SK-N-SH (cell line): ENCODE measurements at regions not wholly inside any gene's neighbourhood (a gene's known extent, or its start where the extent isn't known, plus 50 kb on each side); places are given as distances from the start of the nearest gene placed in this dataset.

ENCODE experiments used
- CTCF ChIA-PET: fragments of 300-600, 350-600 bp; formaldehyde crosslinking; extraction: SDS; loops from one replicate; lab custom pipeline; 2021; lab: Yijun Ruan, JAX
- POLR2A ChIA-PET: fragments of 350-600 bp; sonication (Branson Sonifier 250); formaldehyde crosslinking; extraction: SDS; loops from one replicate; lab custom pipeline; 2020; ENCODE audit warnings: antibody characterized with exemption, inconsistent platforms; lab: Yijun Ruan, JAX
- DNase-seq: peaks from one replicate; pipeline ENCODE4 v3.0.0; 2012
- H2AFZ ChIP-seq: fragments of 200-600 bp; sonication (generic); 2 replicates; pipeline ENCODE4 v1.8.1; 2016; ENCODE audit warnings: antibody characterized with exemption, mild to moderate bottlenecking, low read depth
- H3F3A ChIP-seq: fragments of 200-600 bp; sonication (generic); replicated peaks from 2 replicates; pipeline ENCODE3; 2016; ENCODE audit warnings: antibody characterized with exemption, mild to moderate bottlenecking; ENCODE audit not compliant: insufficient read depth
- H3K27ac ChIP-seq, 2 experiments: fragments of 200-500 bp in 1 of 2; fragments of 200-600 bp in 1 of 2; sonication (Bioruptor generic) in 1 of 2; sonication (generic), shearing (Covaris generic) in 1 of 2; 2 replicates each; pipeline versions ENCODE4 v1.5.1 to v1.6.1; 2014 to 2016; ENCODE audit warnings: low read depth in 2 of 2, inconsistent platforms in 1 of 2, low read length in 1 of 2, mild to moderate bottlenecking in 1 of 2, mixed read lengths in 1 of 2
- H3K27me3 ChIP-seq: fragments of 200-600 bp; sonication (generic), shearing (Covaris generic); 2 replicates; pipeline ENCODE4 v1.6.1; 2016; ENCODE audit warnings: mixed run types; ENCODE audit not compliant: insufficient read depth
- H3K36me3 ChIP-seq, 2 experiments: fragments of 200-500 bp in 1 of 2; fragments of 200-600 bp in 1 of 2; sonication (Bioruptor generic) in 1 of 2; sonication (generic) in 1 of 2; replicated peaks in 1 of 2; 2 replicates each; pipeline versions ENCODE3 to v1.5.1; 2014 to 2016; ENCODE audit warnings: low read length in 1 of 2, mild to moderate bottlenecking in 1 of 2; ENCODE audit not compliant: insufficient read depth in 2 of 2, control insufficient read depth in 1 of 2
- H3K4me1 ChIP-seq, 2 experiments: fragments of 200-500 bp in 1 of 2; fragments of 200-600 bp in 1 of 2; sonication (Bioruptor generic) in 1 of 2; sonication (generic), shearing (Covaris generic) in 1 of 2; 2 replicates each; pipeline versions ENCODE4 v1.5.1 to v1.6.1; 2014 to 2016; ENCODE audit warnings: low read depth in 1 of 2, low read length in 1 of 2, mixed run types in 1 of 2; ENCODE audit not compliant: insufficient read depth in 2 of 2, control insufficient read depth in 1 of 2
- H3K4me2 ChIP-seq: fragments of 200-600 bp; sonication (generic), shearing (Covaris generic); 2 replicates; pipeline ENCODE4 v1.6.1; 2017; ENCODE audit warnings: mixed run types
- H3K4me3 ChIP-seq, 2 experiments: fragments of 200-500 bp in 1 of 2; fragments of 200-600 bp in 1 of 2; sonication (Bioruptor generic) in 1 of 2; sonication (generic), shearing (Covaris generic) in 1 of 2; 2 replicates each; pipeline versions ENCODE4 v1.5.1 to v1.8.1; 2014 to 2016; ENCODE audit warnings: low read depth in 2 of 2, inconsistent platforms in 1 of 2, low read length in 1 of 2, mild to moderate bottlenecking in 1 of 2, mixed read lengths in 1 of 2, moderate library complexity in 1 of 2
- H3K79me2 ChIP-seq: fragments of 200-600 bp; sonication (generic); 2 replicates; pipeline ENCODE4 v1.8.1; 2017; ENCODE audit warnings: mild to moderate bottlenecking; ENCODE audit not compliant: insufficient read depth
- H3K9ac ChIP-seq: fragments of 200-600 bp; sonication (generic); 2 replicates; pipeline ENCODE4 v1.6.1; 2017; ENCODE audit warnings: mixed run types
- H3K9me2 ChIP-seq: fragments of 200-600 bp; sonication (generic); 2 replicates; pipeline ENCODE4 v1.6.1; 2017; ENCODE audit warnings: mixed run types
- H3K9me3 ChIP-seq: fragments of 200-600 bp; sonication (generic); 2 replicates; pipeline ENCODE4 v1.6.1; 2017; ENCODE audit warnings: mixed run types, mild to moderate bottlenecking, moderate library complexity
- H4K20me1 ChIP-seq: fragments of 200-600 bp; sonication (generic); 2 replicates; pipeline ENCODE4 v1.6.1; 2017; ENCODE audit warnings: mild to moderate bottlenecking, mixed run types; ENCODE audit not compliant: insufficient read depth
- CHD2 ChIP-seq: fragments of 150-350 bp; IDR thresholded peaks from 2 replicates; pipeline ENCODE4 v1.6.1; 2018; ENCODE audit warnings: low read length; ENCODE audit not compliant: partially characterized antibody
- CTCF ChIP-seq: fragments of 200-600 bp; sonication (generic); IDR thresholded peaks from 2 replicates; pipeline ENCODE4 v1.6.1; 2017; ENCODE audit warnings: antibody characterized with exemption, mild to moderate bottlenecking, moderate library complexity
- ELF1 ChIP-seq: IDR thresholded peaks from 2 replicates; pipeline ENCODE4 v1.4.0; 2012
- EP300 ChIP-seq, 2 experiments: IDR thresholded peaks; 2 replicates each; pipeline versions ENCODE4 v1.4.0 to v1.6.1; 2012; ENCODE audit warnings: borderline replicate concordance in 1 of 2, low read depth in 1 of 2, low read length in 1 of 2
- FOSL2 ChIP-seq: IDR thresholded peaks from 2 replicates; pipeline ENCODE4 v1.4.0; 2012; ENCODE audit warnings: low read depth, mild to moderate bottlenecking, moderate library complexity, borderline replicate concordance
- JUND ChIP-seq: IDR thresholded peaks from 2 replicates; pipeline ENCODE4 v1.4.0; 2012
- MEF2A ChIP-seq: IDR thresholded peaks from 2 replicates; pipeline ENCODE4 v1.4.0; 2012; ENCODE audit warnings: low read depth, borderline replicate concordance
- NRF1 ChIP-seq: IDR thresholded peaks from 2 replicates; pipeline ENCODE4 v1.6.1; 2012; ENCODE audit warnings: low read depth, mild to moderate bottlenecking, low read length
- POLR2AphosphoS5 ChIP-seq: IDR thresholded peaks from 2 replicates; pipeline ENCODE4 v1.6.1; 2012; ENCODE audit warnings: low read depth, low read length
- RAD21 ChIP-seq: IDR thresholded peaks from 2 replicates; pipeline ENCODE4 v1.6.1; 2012; ENCODE audit warnings: mild to moderate bottlenecking, low read length
- RXRA ChIP-seq: IDR thresholded peaks from 2 replicates; pipeline ENCODE4 v1.4.0; 2012; ENCODE audit warnings: low read depth, mild to moderate bottlenecking, borderline replicate concordance
- SIN3A ChIP-seq: IDR thresholded peaks from 2 replicates; pipeline ENCODE4 v1.6.1; 2012; ENCODE audit warnings: low read depth, mild to moderate bottlenecking, low read length, moderate library complexity, borderline replicate concordance
- SMC3 ChIP-seq: IDR thresholded peaks from 2 replicates; pipeline ENCODE4 v1.6.1; 2012; ENCODE audit warnings: low read depth, low read length, improper control_type of control experiment
- TCF12 ChIP-seq: IDR thresholded peaks from 2 replicates; pipeline ENCODE4 v1.4.0; 2012
- TEAD4 ChIP-seq: IDR thresholded peaks from 2 replicates; pipeline ENCODE4 v1.4.0; 2012; ENCODE audit warnings: mild to moderate bottlenecking, borderline replicate concordance; ENCODE audit not compliant: insufficient read depth
- ZBTB33 ChIP-seq: IDR thresholded peaks from 2 replicates; pipeline ENCODE4 v1.4.0; 2012; ENCODE audit warnings: low read depth, borderline replicate concordance
- WGBS: methylation state at CpG from one replicate; pipeline ENCODE4 v1.1.6; 2017; ENCODE audit warnings: low lambda C conversion rate; 5-methylcytosine and 5-hydroxymethylcytosine counted together
- TF ChIP-seq, protein P1 (sequence below): IDR thresholded peaks from 2 replicates; pipeline ENCODE4 v1.4.0; 2012; ENCODE audit warnings: low read depth
- TF ChIP-seq, protein P2 (sequence below): fragments of 150-350 bp; IDR thresholded peaks from 2 replicates; pipeline ENCODE4 v1.6.1; 2017; ENCODE audit warnings: antibody characterized with exemption, low read length, low read depth, borderline replicate concordance

DNA sequence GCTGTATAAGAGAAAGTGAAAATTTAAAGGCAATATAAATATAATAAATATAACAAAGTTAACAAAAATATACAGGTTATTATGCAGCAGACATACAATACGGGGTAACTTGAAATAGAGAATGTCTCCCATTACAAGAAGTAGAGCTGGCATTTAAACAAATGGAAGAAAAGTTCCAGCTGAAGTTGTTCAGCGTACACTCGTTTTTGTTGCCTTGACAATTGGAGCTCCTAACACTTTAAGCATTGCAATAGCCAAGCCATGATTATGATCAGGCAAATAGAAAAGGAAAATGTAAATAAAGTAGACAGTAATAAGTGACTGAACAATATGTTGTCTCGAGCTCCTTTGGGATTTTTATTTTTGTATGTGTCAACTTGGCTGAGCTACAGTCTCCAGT, 737.8 kb upstream of the CELF2 start:
- H3K9ac ChIP-seq = no peak overlapping the region
- peaks cover 4% of the 10 kb centered on the region; the same call in 1 of the 2 replicates for H3K9me3 ChIP-seq
- DNase-seq = no peak
- H3K4me1 ChIP-seq = no peaks in the 10 kb centered on the region
- POLR2A ChIA-PET = no interaction called here
- no peak for TF ChIP-seq TCF12
- no peak for TF ChIP-seq FOSL2
- TF ChIP-seq POLR2AphosphoS5 = no peak
- TF ChIP-seq NRF1 = no peak
- no peak for TF ChIP-seq RXRA
- no peak for TF ChIP-seq SMC3
- no peak for TF ChIP-seq CHD2
- TF ChIP-seq, protein P1, sequence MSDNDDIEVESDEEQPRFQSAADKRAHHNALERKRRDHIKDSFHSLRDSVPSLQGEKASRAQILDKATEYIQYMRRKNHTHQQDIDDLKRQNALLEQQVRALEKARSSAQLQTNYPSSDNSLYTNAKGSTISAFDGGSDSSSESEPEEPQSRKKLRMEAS = no peak
- TF ChIP-seq JUND = no peak
- no peak for TF ChIP-seq TEAD4
- TF ChIP-seq EP300 (IDR thresholded peaks at IDR 0.05; ENCODE audit: borderline replicate concordance in 1 of 2, low read depth in 1 of 2, low read length in 1 of 2) = no peak
- TF ChIP-seq, protein P2, sequence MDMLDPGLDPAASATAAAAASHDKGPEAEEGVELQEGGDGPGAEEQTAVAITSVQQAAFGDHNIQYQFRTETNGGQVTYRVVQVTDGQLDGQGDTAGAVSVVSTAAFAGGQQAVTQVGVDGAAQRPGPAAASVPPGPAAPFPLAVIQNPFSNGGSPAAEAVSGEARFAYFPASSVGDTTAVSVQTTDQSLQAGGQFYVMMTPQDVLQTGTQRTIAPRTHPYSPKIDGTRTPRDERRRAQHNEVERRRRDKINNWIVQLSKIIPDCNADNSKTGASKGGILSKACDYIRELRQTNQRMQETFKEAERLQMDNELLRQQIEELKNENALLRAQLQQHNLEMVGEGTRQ = no peak
- TF ChIP-seq ELF1 = no peak
- TF ChIP-seq CTCF = no peak
- TF ChIP-seq ZBTB33 = no peak
- no peaks in the 10 kb centered on the region for H4K20me1 ChIP-seq
- no peaks in the 10 kb centered on the region for H3K27me3 ChIP-seq
- H3K79me2 ChIP-seq = no peaks in the 10 kb centered on the region
- H3K9me2 ChIP-seq = no peaks in the 10 kb centered on the region
- no peak overlapping the region for H2AFZ ChIP-seq
- no peak overlapping the region for H3K4me3 ChIP-seq
- H3K36me3 ChIP-seq = no peaks in the 10 kb centered on the region
- CTCF ChIA-PET = no interaction called here
- 9% methylated on average over 4 of the region's 4 CpGs for WGBS
- no peak overlapping the region for H3K27ac ChIP-seq
- H3K4me2 ChIP-seq = no peak overlapping the region
- H3F3A ChIP-seq = no peaks in the 10 kb centered on the region

GRCh38 chr10:10292501-10292900, 725.2 kb upstream of the CELF2 start:
- no peak for DNase-seq
- no peaks in the 10 kb centered on the region for H3K36me3 ChIP-seq
- no peaks in the 10 kb centered on the region for H3K27me3 ChIP-seq
- H3K9me3 ChIP-seq = no peaks in the 10 kb centered on the region
- no peak overlapping the region for H3K4me3 ChIP-seq
- CTCF ChIA-PET = no interaction called here
- no peak overlapping the region for H3K9ac ChIP-seq
- 43% methylated on average over 4 of the region's 4 CpGs for WGBS
- no peaks in the 10 kb centered on the region for H3K9me2 ChIP-seq
- H3K79me2 ChIP-seq = no peaks in the 10 kb centered on the region
- H3K4me2 ChIP-seq = no peak overlapping the region
- no peaks in the 10 kb centered on the region for H4K20me1 ChIP-seq
- POLR2A ChIA-PET = no interaction called here
- H3K4me1 ChIP-seq = no peaks in the 10 kb centered on the region
- H3K27ac ChIP-seq = no peak overlapping the region
- H3F3A ChIP-seq = no peaks in the 10 kb centered on the region
- H2AFZ ChIP-seq = no peak overlapping the region
- no peak for TF ChIP-seq CTCF
- no peak for TF ChIP-seq RAD21
- TF ChIP-seq TEAD4 = no peak
- no peak for TF ChIP-seq TCF12
- TF ChIP-seq FOSL2 = no peak
- TF ChIP-seq ZBTB33 = no peak
- no peak for TF ChIP-seq SIN3A
- TF ChIP-seq, protein P2 = no peak
- no peak for TF ChIP-seq MEF2A
